ENCODE measurements at regions not wholly inside any gene's neighbourhood (a gene's known extent, or its start where the extent isn't known, plus 50 kb on each side); places are given as distances from the start of the nearest gene placed in this dataset.

DNA sequence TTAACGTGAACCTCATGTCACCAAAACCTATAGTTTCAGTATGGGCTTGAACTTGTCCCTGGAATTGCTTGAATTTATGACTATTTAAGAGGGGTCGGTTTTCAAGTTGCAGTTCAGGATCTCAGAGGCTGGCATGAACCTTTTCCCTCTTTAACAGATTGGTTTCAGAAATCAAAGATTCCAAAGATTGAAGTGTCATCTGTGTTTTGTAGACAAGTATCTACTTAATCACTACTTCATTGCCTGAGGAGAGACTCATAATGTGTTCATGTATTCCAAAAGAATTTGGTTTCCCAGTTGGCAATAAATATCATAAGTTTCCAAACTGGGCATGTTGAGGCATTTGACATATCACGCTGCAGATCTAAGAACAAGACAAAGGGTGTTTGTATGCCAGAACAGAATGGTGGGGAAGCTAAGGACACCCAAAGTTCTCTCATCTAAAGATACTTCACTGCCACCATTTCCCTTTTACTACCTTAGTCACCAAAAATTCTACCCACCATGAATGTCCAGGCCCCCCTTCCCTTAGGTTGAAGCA, 199.5 kb downstream of the NUAK1 start:
- no peaks in the 10 kb centered on the region for H3K36me3 ChIP-seq (ENCODE audit: control insufficient read depth in 2 of 3, insufficient read depth in 3 of 3, low read length in 3 of 3)
- H3K9ac ChIP-seq (ENCODE audit: low read length in 3 of 3), result no peak overlapping the region
- no peaks in the 10 kb centered on the region for H3K4me1 ChIP-seq (ENCODE audit: control insufficient read depth in 2 of 3, insufficient read depth in 2 of 3, low read depth in 1 of 3, low read length in 3 of 3)
- no peak for DNase-seq
- no peaks in the 10 kb centered on the region for H3K27me3 ChIP-seq (ENCODE audit: control insufficient read depth, insufficient read depth, low read length)
- no peak overlapping the region for H3K27ac ChIP-seq (ENCODE audit: low read depth in 2 of 2, low read length in 2 of 2)
- no peak for FAIRE-seq
- intact Hi-C loops (cut with DNase I), result no loop called here
- TF ChIP-seq, protein P1, sequence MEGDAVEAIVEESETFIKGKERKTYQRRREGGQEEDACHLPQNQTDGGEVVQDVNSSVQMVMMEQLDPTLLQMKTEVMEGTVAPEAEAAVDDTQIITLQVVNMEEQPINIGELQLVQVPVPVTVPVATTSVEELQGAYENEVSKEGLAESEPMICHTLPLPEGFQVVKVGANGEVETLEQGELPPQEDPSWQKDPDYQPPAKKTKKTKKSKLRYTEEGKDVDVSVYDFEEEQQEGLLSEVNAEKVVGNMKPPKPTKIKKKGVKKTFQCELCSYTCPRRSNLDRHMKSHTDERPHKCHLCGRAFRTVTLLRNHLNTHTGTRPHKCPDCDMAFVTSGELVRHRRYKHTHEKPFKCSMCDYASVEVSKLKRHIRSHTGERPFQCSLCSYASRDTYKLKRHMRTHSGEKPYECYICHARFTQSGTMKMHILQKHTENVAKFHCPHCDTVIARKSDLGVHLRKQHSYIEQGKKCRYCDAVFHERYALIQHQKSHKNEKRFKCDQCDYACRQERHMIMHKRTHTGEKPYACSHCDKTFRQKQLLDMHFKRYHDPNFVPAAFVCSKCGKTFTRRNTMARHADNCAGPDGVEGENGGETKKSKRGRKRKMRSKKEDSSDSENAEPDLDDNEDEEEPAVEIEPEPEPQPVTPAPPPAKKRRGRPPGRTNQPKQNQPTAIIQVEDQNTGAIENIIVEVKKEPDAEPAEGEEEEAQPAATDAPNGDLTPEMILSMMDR (IDR thresholded peaks at IDR 0.05; ENCODE audit: borderline replicate concordance, extremely low read depth, insufficient read depth), result no peak
- no peaks in the 10 kb centered on the region for H3K9me3 ChIP-seq (ENCODE audit: control insufficient read depth in 2 of 3, insufficient read depth in 1 of 3, low read length in 3 of 3)
- H3K4me3 ChIP-seq (ENCODE audit: low read length in 3 of 3), result no peak overlapping the region

DNA sequence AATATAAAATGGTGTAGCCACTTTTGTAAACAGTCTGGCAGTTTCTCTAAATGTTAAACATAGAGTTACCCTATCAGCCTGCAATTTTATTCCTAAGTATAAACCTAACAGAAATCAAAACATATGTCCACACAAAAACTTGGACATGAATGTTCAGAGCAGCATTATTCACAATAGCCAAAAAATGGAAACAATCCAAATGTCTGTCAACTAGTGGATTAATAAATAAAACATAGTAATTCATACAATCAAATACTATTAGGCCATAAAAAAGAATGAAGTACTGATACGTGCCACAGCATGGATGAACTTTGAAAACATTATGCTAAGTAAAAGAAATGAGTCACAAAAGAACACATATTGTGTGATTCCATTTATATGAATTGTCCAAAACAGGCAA, 196.5 kb downstream of the NUAK1 start:
- intact Hi-C loops (cut with DNase I), result no loop called here
- no peak overlapping the region for H3K27ac ChIP-seq (ENCODE audit: low read depth in 2 of 2, low read length in 2 of 2)
- no peak for FAIRE-seq
- no peaks in the 10 kb centered on the region for H3K36me3 ChIP-seq (ENCODE audit: control insufficient read depth in 2 of 3, insufficient read depth in 3 of 3, low read length in 3 of 3)
- no peaks in the 10 kb centered on the region for H3K4me1 ChIP-seq (ENCODE audit: control insufficient read depth in 2 of 3, insufficient read depth in 2 of 3, low read depth in 1 of 3, low read length in 3 of 3)
- no peak overlapping the region for H3K4me3 ChIP-seq (ENCODE audit: low read length in 3 of 3)
- TF ChIP-seq, protein P1 (IDR thresholded peaks at IDR 0.05; ENCODE audit: borderline replicate concordance, extremely low read depth, insufficient read depth), result no peak
- H3K9ac ChIP-seq (ENCODE audit: low read length in 3 of 3), result no peak overlapping the region
- no peaks in the 10 kb centered on the region for H3K9me3 ChIP-seq (ENCODE audit: control insufficient read depth in 2 of 3, insufficient read depth in 1 of 3, low read length in 3 of 3)
- no peaks in the 10 kb centered on the region for H3K27me3 ChIP-seq (ENCODE audit: control insufficient read depth, insufficient read depth, low read length)
- DNase-seq, result no peak

GRCh38 chr12:105943525-105943924, 195.2 kb downstream of the NUAK1 start:
- Histone ChIP-seq H3K9me3 (ENCODE audit: control insufficient read depth in 2 of 3, insufficient read depth in 1 of 3, low read length in 3 of 3) (no peaks in the 10 kb centered on the region), H3K27me3 (ENCODE audit: control insufficient read depth, insufficient read depth, low read length) (no peaks in the 10 kb centered on the region), H3K4me3 (ENCODE audit: low read length in 3 of 3) (no peak overlapping the region), H3K36me3 (ENCODE audit: control insufficient read depth in 2 of 3, insufficient read depth in 3 of 3, low read length in 3 of 3) (no peaks in the 10 kb centered on the region), H3K27ac (ENCODE audit: low read depth in 2 of 2, low read length in 2 of 2) (no peak overlapping the region), H3K4me1 (ENCODE audit: control insufficient read depth in 2 of 3, insufficient read depth in 2 of 3, low read depth in 1 of 3, low read length in 3 of 3) (no peaks in the 10 kb centered on the region), H3K9ac (ENCODE audit: low read length in 3 of 3) (no peak overlapping the region)
- intact Hi-C loops (cut with DNase I), result no loop called here
- no peak for DNase-seq
- no peak for FAIRE-seq
- TF ChIP-seq, protein P1 (IDR thresholded peaks at IDR 0.05; ENCODE audit: borderline replicate concordance, extremely low read depth, insufficient read depth), result no peak

DNA sequence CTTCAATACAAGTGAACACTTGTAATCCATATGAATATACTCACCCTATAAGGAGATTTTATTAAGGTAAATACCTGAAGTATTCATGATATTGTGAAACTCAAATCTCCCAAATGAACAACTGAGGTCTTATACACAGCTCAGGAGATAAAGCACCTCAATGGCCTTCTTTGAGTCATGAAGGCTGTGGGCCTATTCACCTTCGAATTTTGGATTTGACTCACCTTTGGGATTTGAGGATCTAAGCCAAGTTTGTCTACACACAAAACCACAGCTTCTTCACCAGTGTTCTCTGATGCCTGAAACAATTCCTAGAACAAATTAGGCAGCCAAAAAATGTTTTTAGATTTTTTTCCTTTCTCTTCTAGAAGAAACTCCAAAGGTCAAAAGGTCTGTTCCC, 194.1 kb downstream of the NUAK1 start:
- FAIRE-seq, result no peak
- TF ChIP-seq, protein P1 (IDR thresholded peaks at IDR 0.05; ENCODE audit: borderline replicate concordance, extremely low read depth, insufficient read depth), result no peak

More for the DNA sequence above, 194.1 kb downstream of the NUAK1 start:
- Histone ChIP-seq H3K27me3 (ENCODE audit: control insufficient read depth, insufficient read depth, low read length) (no peaks in the 10 kb centered on the region), H3K36me3 (ENCODE audit: control insufficient read depth in 2 of 3, insufficient read depth in 3 of 3, low read length in 3 of 3) (no peaks in the 10 kb centered on the region), H3K9me3 (ENCODE audit: control insufficient read depth in 2 of 3, insufficient read depth in 1 of 3, low read length in 3 of 3) (no peaks in the 10 kb centered on the region), H3K4me3 (ENCODE audit: low read length in 3 of 3) (no peak overlapping the region), H3K9ac (ENCODE audit: low read length in 3 of 3) (no peak overlapping the region), H3K27ac (ENCODE audit: low read depth in 2 of 2, low read length in 2 of 2) (no peak overlapping the region), H3K4me1 (ENCODE audit: control insufficient read depth in 2 of 3, insufficient read depth in 2 of 3, low read depth in 1 of 3, low read length in 3 of 3) (no peaks in the 10 kb centered on the region)
- no peak for DNase-seq
- intact Hi-C loops (cut with DNase I), result no loop called here

All from kidney (tissue), 13 donors.